Endothelial cell of umbilical vein (primary cell): ENCODE measurements at regions not wholly inside any gene's neighbourhood (a gene's known extent, or its start where the extent isn't known, plus 50 kb on each side); places are given as distances from the start of the nearest gene placed in this dataset.
"Not testable (repeated sequence)": the region's sequence is repeated elsewhere in the genome, so short reads cannot be mapped to it uniquely, and the experiment has no call there.

ENCODE experiments used
- BruUV-seq: library from RNA; stranded (reverse); fragments of 400-500 nt; replicated peaks from 2 replicates; lab custom pipeline; 2021; lab: Mats Ljungman, UMichigan
- CTCF ChIA-PET: fragments of 300-600, 350-600 bp; sonication (Branson Sonifier 250); formaldehyde crosslinking; loops from one replicate; lab custom pipeline; 2021; ENCODE audit warnings: antibody characterized with exemption, inconsistent platforms; lab: Charles Lee
- POLR2A ChIA-PET: fragments of 300-600, 350-600 bp; sonication (Branson Sonifier 250); formaldehyde crosslinking; loops from one replicate; lab custom pipeline; 2021; ENCODE audit warnings: antibody characterized with exemption, inconsistent platforms; lab: Charles Lee
- DNase-seq: peaks from one replicate; pipeline ENCODE4 v3.0.0-alpha.2; 2011; ENCODE audit warnings: low read depth, low spot score
- FAIRE-seq: peaks from 2 replicates; lab custom pipeline; 2011; peaks lifted over from hg19 to GRCh38; lab: Jason Lieb, UNC
- H2AFZ ChIP-seq: 2 replicates; pipeline ENCODE4 v1.6.0; 2012; ENCODE audit warnings: low read depth, low read length, control low read depth, inconsistent platforms
- H3K27ac ChIP-seq: 2 replicates; pipeline ENCODE4 v1.5.1; 2011; ENCODE audit warnings: low read depth, mild to moderate bottlenecking, control low read depth, low read length, moderate library complexity; ENCODE audit not compliant: insufficient read depth
- H3K27me3 ChIP-seq, 2 experiments: 2 replicates each; pipeline versions ENCODE4 v1.6.0 to v1.6.1; 2011; ENCODE audit warnings: low read length in 2 of 2, mixed read lengths in 1 of 2; ENCODE audit not compliant: control insufficient read depth in 2 of 2, insufficient read depth in 2 of 2
- H3K36me3 ChIP-seq, 2 experiments: 2 replicates in 1 of 2; 3 replicates in 1 of 2; pipeline ENCODE4 v1.5.1; 2011; ENCODE audit warnings: low read length in 2 of 2, mild to moderate bottlenecking in 1 of 2, moderate library complexity in 1 of 2; ENCODE audit not compliant: control insufficient read depth in 2 of 2, insufficient read depth in 2 of 2; ENCODE audit errors: extremely low read depth in 1 of 2
- H3K4me1 ChIP-seq: 3 replicates; pipeline ENCODE4 v1.5.1; 2011; ENCODE audit warnings: mild to moderate bottlenecking, low read length; ENCODE audit not compliant: control insufficient read depth, insufficient read depth; ENCODE audit errors: extremely low read depth
- H3K4me2 ChIP-seq: 2 replicates; pipeline ENCODE4 v1.6.1; 2011; ENCODE audit warnings: low read length, control low read depth, mixed read lengths; ENCODE audit not compliant: insufficient read depth
- H3K4me3 ChIP-seq, 3 experiments: fragments of 200-600 bp in 1 of 3; sonication (generic), shearing (Covaris generic) in 1 of 3; replicated peaks in 1 of 3; 2 replicates each; pipeline ENCODE4 v1.5.1; 2011 to 2016; ENCODE audit warnings: control low read depth in 3 of 3, low read length in 3 of 3, mild to moderate bottlenecking in 2 of 3, inconsistent platforms in 1 of 3, low read depth in 1 of 3, moderate library complexity in 1 of 3; ENCODE audit not compliant: insufficient read depth in 1 of 3
- H3K79me2 ChIP-seq: 2 replicates; pipeline ENCODE4 v1.6.0; 2012; ENCODE audit warnings: low read length, inconsistent platforms; ENCODE audit not compliant: control insufficient read depth, insufficient read depth
- H3K9ac ChIP-seq: replicated peaks from 2 replicates; pipeline ENCODE3; 2011; ENCODE audit warnings: low read length, control low read depth; ENCODE audit not compliant: insufficient read depth; ENCODE audit errors: extremely low read depth
- H3K9me1 ChIP-seq: replicated peaks from 3 replicates; pipeline ENCODE4 v1.6.0; 2011; ENCODE audit warnings: mild to moderate bottlenecking, low read length; ENCODE audit not compliant: control insufficient read depth, insufficient read depth; ENCODE audit errors: extremely low read depth
- H3K9me3 ChIP-seq: replicated peaks from 2 replicates; pipeline ENCODE4 v1.5.1; 2012; ENCODE audit warnings: low read length, inconsistent platforms; ENCODE audit not compliant: control insufficient read depth, insufficient read depth
- H4K20me1 ChIP-seq: replicated peaks from 2 replicates; pipeline ENCODE3; 2011; ENCODE audit warnings: mild to moderate bottlenecking, low read length; ENCODE audit not compliant: control insufficient read depth, insufficient read depth; ENCODE audit errors: extremely low read depth
- dilution Hi-C: fragments of 300-500 bp; cut with MboI; formaldehyde crosslinking; loops from one replicate; pipeline ENCODE4 v1.15.0; 2019; ENCODE audit warnings: low sequenced_read_pairs; ENCODE audit not compliant: extremely low pct_ligation_motif_present
- intact Hi-C: fragments of 100-400 bp; cut with micrococcal nuclease; formaldehyde crosslinking; loops from one replicate; pipeline ENCODE4 v1.10.0; 2022

DNA sequence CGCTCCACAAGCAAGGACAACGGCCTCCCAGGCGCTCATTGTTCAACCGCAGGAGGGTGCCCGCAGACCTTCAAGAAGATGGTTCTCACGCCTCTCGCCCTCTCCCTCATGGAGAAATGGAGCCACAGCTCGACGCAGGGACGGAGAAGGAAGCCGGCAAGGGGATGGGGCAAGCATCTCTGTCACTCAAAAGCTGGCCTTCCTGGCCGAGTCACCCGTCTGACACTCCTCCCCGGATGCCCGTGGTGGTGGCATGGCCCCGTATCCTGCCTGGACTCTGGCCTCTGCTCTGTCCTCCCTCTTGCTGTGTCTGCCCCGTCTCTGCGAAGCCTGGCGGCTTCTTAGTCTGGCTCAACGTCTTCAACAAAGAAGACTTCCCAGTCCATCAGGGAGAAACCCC is 1405.7 kb upstream of the PCDH10 start:
- intact Hi-C loops, H3K4me3 ChIP-seq, H3K4me2 ChIP-seq, H3K9me3 ChIP-seq, H3K9ac ChIP-seq, H3K36me3 ChIP-seq, H3K9me1 ChIP-seq, H3K27ac ChIP-seq, DNase-seq, BruUV-seq, H2AFZ ChIP-seq, CTCF ChIA-PET, H4K20me1 ChIP-seq, H3K79me2 ChIP-seq, H3K4me1 ChIP-seq, POLR2A ChIA-PET, H3K27me3 ChIP-seq, dilution Hi-C loops: not testable (repeated sequence)
- FAIRE-seq = peak; percentile 74

DNA sequence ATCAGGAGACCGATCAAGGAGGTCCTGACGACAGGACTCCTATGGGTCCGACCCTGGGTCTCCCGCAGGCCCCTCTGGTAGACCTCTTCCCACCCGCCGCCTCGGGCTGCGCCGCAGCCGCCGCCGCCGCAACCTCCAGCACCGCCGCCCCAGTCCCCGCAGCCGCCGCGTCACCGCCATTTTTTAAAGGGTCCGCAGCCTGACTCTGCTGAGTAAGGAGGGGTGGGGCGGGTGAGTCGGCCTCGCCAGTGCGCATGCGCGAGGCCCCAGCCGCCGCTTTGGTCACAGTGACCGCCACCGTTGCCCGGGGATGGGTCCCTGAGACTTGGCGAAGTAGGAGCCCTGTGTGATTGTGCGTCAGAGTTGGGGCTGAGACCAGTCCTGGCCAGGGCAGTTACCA is 1401.9 kb upstream of the PCDH10 start:
- H3K9me3 ChIP-seq, BruUV-seq, DNase-seq, FAIRE-seq, H3K27me3 ChIP-seq, H4K20me1 ChIP-seq, H3K36me3 ChIP-seq, H3K4me1 ChIP-seq, CTCF ChIA-PET, H3K4me2 ChIP-seq, intact Hi-C loops, H3K9me1 ChIP-seq, H3K9ac ChIP-seq, H2AFZ ChIP-seq, H3K4me3 ChIP-seq, POLR2A ChIA-PET, H3K27ac ChIP-seq, H3K79me2 ChIP-seq, dilution Hi-C loops: not testable (repeated sequence)

DNA sequence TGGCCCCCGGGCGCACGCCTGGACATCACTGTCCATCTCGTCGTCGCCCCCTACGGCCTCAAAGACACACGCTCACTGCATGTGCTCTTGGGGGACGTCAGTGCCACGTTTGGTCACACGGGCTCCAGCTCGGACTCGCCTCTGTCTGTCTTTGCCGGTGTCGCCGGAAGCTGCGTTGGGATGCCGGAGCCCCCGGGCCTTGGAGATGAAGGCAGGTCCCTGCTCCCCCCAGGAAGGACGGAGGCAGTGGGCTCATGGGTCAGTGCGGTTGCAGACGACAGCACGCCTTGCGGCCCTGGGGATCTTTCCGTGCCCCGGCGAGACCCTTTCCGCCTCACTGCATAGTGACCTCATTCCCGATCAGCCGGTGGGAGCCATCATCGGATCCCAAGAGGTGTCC is 1399.9 kb upstream of the PCDH10 start:
- H3K9ac ChIP-seq, DNase-seq, H3K27ac ChIP-seq, H3K4me3 ChIP-seq, H2AFZ ChIP-seq, H3K9me3 ChIP-seq, CTCF ChIA-PET, H4K20me1 ChIP-seq, H3K27me3 ChIP-seq, dilution Hi-C loops, intact Hi-C loops, H3K4me1 ChIP-seq, POLR2A ChIA-PET, BruUV-seq, H3K36me3 ChIP-seq, H3K79me2 ChIP-seq, FAIRE-seq, H3K9me1 ChIP-seq, H3K4me2 ChIP-seq: not testable (repeated sequence)

DNA sequence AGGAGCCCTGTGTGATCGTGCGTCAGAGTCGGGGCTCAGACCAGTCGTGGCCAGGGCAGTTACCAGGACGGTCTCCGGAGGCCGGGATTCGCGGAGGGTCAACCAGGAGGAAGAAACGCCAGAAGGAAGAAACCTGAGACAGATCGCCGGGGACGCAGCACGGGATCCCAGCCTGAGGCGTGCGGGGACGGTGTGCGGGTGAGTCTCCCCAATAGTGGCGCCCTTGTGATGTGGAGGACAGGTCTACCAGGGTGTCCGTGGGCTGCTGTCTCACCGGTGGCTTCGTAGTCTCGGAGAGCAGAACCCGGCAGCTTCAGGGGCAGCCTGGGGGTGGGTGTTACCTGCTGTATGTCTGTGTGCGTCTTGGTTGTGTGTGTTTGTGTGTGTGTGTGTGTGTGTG is 1399.1 kb upstream of the PCDH10 start:
- H3K79me2 ChIP-seq, H3K4me2 ChIP-seq, intact Hi-C loops, H3K36me3 ChIP-seq, CTCF ChIA-PET, POLR2A ChIA-PET, H3K4me3 ChIP-seq, H4K20me1 ChIP-seq, H3K4me1 ChIP-seq, DNase-seq, BruUV-seq, H3K9me1 ChIP-seq, H2AFZ ChIP-seq, H3K27ac ChIP-seq, dilution Hi-C loops, H3K9me3 ChIP-seq, H3K27me3 ChIP-seq, H3K9ac ChIP-seq: not testable (repeated sequence)
- peak; percentile 67 for FAIRE-seq
